GM13976 (cell line): ENCODE measurements at regions not wholly inside any gene's neighbourhood (a gene's known extent, or its start where the extent isn't known, plus 50 kb on each side); places are given as distances from the start of the nearest gene placed in this dataset.

Experiments
- DNase-seq: peaks from one replicate; pipeline ENCODE4 v3.0.0; 2012; ENCODE audit warnings: low spot score
- in situ Hi-C: fragments of 300-500 bp; cut with MboI; formaldehyde crosslinking; loops from one replicate; pipeline ENCODE4 v1.12.0; 2022; ENCODE audit warnings: low sequenced_read_pairs, mixed read lengths, inconsistent platforms; ENCODE audit not compliant: unreplicated experiment
- TF ChIP-seq, protein P1 (sequence below): IDR thresholded peaks from 2 replicates; pipeline ENCODE4 v1.5.1; 2012; ENCODE audit warnings: borderline replicate concordance, mild to moderate bottlenecking; ENCODE audit not compliant: insufficient read depth; ENCODE audit errors: extremely low read depth, missing control alignments, control extremely low read depth

DNA sequence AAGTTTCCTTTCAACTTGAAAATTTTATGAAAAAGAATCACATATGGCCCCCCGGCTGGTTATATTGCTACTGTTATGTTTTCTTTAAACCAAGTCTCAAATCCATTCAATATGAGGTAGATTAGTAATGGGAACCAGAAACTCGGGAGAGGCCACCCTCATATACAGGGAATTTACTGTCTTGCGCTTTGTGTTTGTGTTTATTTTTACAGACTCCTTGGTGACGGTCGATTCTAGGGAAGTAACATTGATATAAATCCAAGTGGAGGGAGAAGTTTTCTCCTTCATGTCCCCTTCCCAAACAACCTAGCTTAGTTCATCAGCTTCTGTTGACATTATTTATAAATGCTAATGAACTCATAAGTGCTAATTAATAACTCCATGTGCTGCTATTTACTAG lies 163.5 kb upstream of the LMO4 start:
- no peak for DNase-seq
- in situ Hi-C loops: no loop called here
- TF ChIP-seq, protein P1, sequence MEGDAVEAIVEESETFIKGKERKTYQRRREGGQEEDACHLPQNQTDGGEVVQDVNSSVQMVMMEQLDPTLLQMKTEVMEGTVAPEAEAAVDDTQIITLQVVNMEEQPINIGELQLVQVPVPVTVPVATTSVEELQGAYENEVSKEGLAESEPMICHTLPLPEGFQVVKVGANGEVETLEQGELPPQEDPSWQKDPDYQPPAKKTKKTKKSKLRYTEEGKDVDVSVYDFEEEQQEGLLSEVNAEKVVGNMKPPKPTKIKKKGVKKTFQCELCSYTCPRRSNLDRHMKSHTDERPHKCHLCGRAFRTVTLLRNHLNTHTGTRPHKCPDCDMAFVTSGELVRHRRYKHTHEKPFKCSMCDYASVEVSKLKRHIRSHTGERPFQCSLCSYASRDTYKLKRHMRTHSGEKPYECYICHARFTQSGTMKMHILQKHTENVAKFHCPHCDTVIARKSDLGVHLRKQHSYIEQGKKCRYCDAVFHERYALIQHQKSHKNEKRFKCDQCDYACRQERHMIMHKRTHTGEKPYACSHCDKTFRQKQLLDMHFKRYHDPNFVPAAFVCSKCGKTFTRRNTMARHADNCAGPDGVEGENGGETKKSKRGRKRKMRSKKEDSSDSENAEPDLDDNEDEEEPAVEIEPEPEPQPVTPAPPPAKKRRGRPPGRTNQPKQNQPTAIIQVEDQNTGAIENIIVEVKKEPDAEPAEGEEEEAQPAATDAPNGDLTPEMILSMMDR: no peak

DNA sequence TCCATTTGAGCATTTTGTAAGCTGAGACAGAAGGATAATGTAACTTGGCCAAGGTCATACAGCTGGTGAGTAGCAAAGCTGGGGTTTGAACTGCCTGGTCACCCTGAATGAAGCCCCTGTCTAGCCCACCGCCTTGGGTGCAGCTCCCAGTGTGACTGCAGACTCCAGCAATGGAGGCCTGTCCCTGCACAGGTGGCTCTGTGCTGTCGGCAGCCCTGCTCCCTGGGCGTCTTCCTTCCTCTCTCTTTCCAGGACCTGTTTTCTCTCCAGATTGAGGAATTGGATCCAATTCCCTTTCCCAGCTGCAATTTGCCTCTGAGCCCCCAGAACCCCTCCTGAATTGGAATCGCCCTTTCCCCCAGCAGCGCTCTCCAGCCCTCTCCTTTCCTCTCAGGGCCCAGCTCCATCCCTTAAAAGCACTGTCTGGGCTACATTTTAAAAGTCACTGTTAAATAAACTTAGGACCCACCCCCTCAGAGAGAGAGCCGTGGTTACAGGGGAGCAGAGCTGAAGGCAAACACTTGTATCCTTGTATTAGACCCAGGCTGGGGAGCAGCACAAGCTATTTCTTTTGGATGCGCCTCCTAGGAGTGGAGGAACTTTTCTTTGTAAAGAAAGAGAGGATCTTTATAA lies 161.4 kb upstream of the LMO4 start:
- no peak for DNase-seq
- TF ChIP-seq, protein P1: no peak
- in situ Hi-C loops: no loop called here

DNA sequence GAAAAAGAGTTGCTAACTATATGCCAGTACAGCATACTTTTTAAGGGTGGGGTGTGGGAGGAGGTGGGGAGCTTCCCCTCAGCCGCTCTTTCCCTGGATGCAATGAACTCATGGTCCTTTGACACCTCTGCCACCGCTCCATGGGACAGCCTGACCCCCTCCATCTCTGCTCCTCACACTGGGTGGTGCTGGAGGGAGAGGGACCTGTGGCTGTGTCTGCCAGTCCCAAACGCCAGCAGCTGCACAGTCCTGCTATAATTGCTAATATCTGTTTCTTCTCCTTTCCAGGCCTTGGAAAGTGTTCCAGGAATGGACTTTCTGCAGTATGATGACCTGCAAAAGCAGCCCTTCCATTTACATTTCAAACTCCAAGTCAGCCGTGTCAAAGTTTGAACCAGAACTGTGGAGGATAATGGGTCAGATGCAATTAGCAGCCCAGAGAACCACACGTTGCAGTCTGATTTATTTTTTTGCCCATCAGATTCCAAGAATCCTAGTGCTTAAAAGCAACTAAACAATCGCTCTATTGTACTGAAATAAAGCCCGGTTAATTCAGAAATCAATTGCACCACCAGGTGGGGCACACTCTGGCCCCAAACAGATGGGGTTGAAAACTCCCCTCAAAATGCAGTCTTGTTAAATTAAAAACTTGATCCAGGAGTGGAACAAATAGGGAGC lies 160.7 kb upstream of the LMO4 start:
- in situ Hi-C loops: no loop called here
- TF ChIP-seq, protein P1: no peak
- no peak for DNase-seq

DNA sequence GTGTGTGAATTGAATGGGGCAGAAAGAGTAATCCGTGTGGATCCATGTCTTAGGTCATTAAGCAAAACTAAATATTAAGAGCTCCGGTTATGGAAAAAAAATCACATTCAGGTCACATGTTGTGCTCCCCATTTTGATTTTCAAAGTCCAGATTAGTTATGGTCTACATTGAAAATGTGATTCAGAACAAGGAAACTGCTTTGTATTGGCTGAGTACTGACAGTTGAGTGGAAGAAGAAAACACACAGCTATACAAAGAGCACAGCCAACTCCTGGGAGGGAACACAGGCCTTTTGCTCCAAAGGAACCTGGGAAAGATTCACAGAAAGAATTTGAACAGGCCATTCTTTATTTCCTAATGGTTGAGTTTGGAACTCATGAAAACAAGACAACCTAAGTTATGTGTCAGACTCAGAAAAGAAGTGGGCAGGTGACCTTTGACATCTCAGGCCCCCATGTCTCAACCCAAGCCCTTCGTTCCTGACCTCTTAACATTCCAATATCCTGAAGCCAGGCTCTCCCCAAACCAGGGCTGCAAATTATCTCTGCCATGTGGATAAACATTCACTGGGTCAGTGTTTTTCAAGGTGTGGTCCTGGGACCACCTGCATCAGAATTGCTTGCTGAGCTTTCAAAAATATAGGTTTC lies 159.3 kb upstream of the LMO4 start:
- no peak for DNase-seq
- TF ChIP-seq, protein P1: no peak
- in situ Hi-C loops: no loop called here

DNA sequence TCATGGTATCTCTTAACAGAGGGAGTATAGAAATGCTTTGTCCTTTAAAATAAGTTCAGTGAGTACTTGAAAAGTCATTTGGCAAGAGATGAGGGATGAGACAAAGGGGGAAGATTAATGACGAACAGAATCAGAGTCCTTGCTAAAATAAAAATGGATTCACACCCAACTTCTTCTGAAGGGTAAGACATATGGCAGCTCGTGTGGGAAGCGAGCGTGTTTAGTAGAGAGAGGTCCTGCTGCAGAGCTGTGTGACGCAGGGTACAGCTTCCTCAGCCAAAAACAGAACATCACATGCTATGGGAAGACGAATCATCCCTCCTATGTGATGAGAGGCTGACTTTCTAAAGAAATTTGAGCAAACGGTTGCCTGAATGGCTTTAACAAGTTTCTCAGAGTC lies 158.5 kb upstream of the LMO4 start:
- in situ Hi-C loops: no loop called here
- TF ChIP-seq, protein P1: no peak
- DNase-seq: no peak

DNA sequence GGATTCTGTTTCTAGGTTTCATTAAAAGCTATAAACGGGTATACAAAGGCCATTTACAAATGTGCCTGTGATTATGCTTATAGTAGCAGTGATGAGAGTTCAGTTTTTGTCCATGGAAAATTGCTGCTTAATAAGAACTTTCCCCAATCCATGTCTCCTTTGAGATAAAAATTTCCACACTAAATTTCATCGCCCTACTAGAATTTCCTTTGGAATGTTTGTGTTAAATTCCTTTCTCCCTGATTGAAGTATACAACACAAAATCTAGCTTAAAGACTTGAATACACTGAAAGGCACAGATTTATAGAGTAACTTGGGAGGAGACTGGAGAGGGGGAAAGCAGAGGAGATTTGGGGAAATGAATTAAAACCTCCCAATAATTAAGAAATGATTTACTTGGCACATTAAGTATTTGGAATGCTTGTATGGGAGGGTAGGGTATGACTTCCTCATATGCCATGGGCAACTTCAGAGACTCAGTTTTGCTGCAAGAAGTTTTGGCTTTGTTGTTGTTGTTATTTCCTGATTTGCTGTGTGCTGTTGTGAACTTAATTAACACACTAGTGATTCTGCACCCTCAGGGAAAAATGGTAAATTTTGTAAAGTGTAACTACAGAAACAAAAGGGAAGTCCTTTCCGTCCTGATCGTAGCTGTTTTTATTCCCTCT lies 157.6 kb upstream of the LMO4 start:
- in situ Hi-C loops: no loop called here
- no peak for DNase-seq
- TF ChIP-seq, protein P1: no peak
